ENCODE measurements at regions not wholly inside any gene's neighbourhood (a gene's known extent, or its start where the extent isn't known, plus 50 kb on each side); places are given as distances from the start of the nearest gene placed in this dataset.

DNA sequence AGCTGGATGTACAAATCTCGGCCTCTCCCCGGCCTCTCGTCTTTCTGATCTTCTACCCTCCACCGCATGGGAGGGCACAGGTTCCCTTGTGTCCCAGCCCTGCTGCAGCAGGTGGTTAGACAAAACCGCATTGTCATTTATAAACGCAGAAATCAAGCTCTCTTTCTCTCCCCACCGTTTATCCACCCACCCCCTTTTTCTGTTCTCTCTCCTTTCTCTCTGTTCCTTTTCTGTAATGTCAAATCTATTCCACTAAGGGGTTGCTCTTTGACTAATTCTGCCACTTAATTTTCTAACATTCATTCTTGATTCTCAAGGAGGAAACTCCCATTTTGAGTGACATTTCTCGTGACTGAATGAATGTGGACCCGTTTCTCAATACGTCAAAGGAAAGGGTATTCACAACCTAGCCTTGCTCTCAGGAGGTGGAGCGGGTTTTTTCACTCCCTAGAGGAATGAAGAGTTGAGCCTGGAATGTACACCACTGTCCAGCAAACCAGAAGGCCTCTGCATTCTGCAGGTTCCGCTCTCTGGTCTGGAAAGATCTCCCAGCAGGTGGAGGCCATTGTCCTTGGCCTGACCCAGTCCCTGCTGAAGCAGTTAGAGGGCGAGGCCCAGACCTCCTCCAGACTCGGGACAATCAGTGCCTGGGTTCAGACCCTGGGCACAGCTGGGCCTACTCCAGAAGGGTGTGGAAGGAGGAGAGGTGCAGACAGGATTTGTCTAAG is 70.9 kb upstream of the ENPP6 start:
- intact Hi-C loops (cut with micrococcal nuclease): no loop called here
- H3K4me1 ChIP-seq: peaks cover 13% of the 10 kb centered on the region
- H3K36me3 ChIP-seq: no peaks in the 10 kb centered on the region
- H3K9me3 ChIP-seq (replicated peaks): no peaks in the 10 kb centered on the region
- H3K4me3 ChIP-seq: no peak overlapping the region
- no peaks in the 10 kb centered on the region for H3K27me3 ChIP-seq (ENCODE audit: low read depth)
- DNase-seq: no peak
- H3K27ac ChIP-seq (replicated peaks): peak overlapping the region; percentile 30
- TF ChIP-seq, protein P1, sequence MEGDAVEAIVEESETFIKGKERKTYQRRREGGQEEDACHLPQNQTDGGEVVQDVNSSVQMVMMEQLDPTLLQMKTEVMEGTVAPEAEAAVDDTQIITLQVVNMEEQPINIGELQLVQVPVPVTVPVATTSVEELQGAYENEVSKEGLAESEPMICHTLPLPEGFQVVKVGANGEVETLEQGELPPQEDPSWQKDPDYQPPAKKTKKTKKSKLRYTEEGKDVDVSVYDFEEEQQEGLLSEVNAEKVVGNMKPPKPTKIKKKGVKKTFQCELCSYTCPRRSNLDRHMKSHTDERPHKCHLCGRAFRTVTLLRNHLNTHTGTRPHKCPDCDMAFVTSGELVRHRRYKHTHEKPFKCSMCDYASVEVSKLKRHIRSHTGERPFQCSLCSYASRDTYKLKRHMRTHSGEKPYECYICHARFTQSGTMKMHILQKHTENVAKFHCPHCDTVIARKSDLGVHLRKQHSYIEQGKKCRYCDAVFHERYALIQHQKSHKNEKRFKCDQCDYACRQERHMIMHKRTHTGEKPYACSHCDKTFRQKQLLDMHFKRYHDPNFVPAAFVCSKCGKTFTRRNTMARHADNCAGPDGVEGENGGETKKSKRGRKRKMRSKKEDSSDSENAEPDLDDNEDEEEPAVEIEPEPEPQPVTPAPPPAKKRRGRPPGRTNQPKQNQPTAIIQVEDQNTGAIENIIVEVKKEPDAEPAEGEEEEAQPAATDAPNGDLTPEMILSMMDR (IDR thresholded peaks at IDR 0.05; ENCODE audit: borderline replicate concordance): no peak

DNA sequence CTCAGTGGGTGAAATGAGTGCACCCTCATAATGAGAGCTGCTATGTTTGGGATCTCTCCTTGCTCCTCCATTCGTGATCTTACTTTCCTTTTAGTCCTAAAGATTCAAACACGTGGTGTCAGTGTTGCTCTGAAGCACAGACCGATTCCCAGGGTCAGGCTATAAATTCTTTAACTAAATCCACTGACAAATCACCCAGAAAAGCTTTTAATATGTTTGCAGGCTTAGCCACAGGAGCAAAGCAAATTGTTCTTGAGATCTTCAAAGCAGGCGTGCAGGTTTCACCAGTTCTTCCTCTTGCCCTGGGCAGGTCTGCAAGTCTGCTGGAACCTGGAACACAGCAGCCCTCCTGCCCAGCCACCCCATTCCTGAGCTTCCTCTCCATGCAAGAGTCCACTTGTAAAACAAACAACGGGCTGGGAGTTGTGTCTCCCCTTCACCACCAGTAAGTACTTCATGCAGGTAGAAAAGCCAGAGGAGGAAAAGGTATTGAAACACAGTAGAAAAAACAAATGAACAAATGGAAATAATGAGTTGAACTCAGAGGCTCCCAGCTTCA is 70.1 kb upstream of the ENPP6 start:
- Histone ChIP-seq H3K27me3 (ENCODE audit: low read depth) (no peaks in the 10 kb centered on the region), H3K9me3 (replicated peaks) (no peaks in the 10 kb centered on the region), H3K4me1 (peaks cover 15% of the 10 kb centered on the region), H3K4me3 (no peak overlapping the region), H3K36me3 (no peaks in the 10 kb centered on the region), H3K27ac (replicated peaks) (peak overlapping the region; percentile 30)
- no peak for DNase-seq
- TF ChIP-seq, protein P1 (IDR thresholded peaks at IDR 0.05; ENCODE audit: borderline replicate concordance): peak; percentile 61
- intact Hi-C loops (cut with micrococcal nuclease): no loop called here

DNA sequence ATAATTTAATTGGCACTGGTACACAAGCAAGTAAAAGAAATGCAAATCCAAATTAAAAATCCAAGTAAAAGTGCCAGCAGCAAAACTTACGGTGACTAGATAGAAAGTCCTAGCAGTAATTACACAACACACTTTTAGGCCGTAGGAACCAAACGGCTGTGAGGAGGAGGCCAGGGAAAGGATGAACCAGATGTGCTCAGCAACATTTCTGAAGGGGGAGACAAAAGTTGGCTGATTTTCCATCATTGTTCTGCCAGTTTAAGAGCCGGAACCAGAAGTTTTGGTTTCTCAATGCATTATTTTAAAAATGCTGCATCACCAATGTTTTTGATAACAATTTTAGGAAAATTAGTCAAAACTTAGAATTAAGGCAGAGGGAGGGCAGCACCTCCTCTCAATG is 68.7 kb upstream of the ENPP6 start:
- intact Hi-C loops (cut with micrococcal nuclease): no loop called here
- DNase-seq: no peak
- TF ChIP-seq, protein P1 (IDR thresholded peaks at IDR 0.05; ENCODE audit: borderline replicate concordance): no peak
- H3K4me1 ChIP-seq: peaks cover 29% of the 10 kb centered on the region
- H3K27me3 ChIP-seq (ENCODE audit: low read depth): no peaks in the 10 kb centered on the region
- no peaks in the 10 kb centered on the region for H3K9me3 ChIP-seq (replicated peaks)
- no peak overlapping the region for H3K27ac ChIP-seq (replicated peaks)
- no peaks in the 10 kb centered on the region for H3K36me3 ChIP-seq
- no peak overlapping the region for H3K4me3 ChIP-seq

GRCh38 chr4:184284742-184285141 is 67.1 kb upstream of the ENPP6 start:
- no peak overlapping the region for H3K27ac ChIP-seq (replicated peaks)
- no peak for DNase-seq
- intact Hi-C loops (cut with micrococcal nuclease): no loop called here
- H3K27me3 ChIP-seq (ENCODE audit: low read depth): no peaks in the 10 kb centered on the region
- TF ChIP-seq, protein P1 (IDR thresholded peaks at IDR 0.05; ENCODE audit: borderline replicate concordance): no peak
- no peaks in the 10 kb centered on the region for H3K36me3 ChIP-seq
- H3K9me3 ChIP-seq (replicated peaks): no peaks in the 10 kb centered on the region
- H3K4me3 ChIP-seq: no peak overlapping the region
- H3K4me1 ChIP-seq: peaks cover 35% of the 10 kb centered on the region

- Histone ChIP-seq H3K9me3 (replicated peaks) (no peaks in the 10 kb centered on the region), H3K4me1 (peaks cover 35% of the 10 kb centered on the region), H3K27ac (replicated peaks) (peak overlapping the region; percentile 74), H3K27me3 (ENCODE audit: low read depth) (no peaks in the 10 kb centered on the region), H3K36me3 (no peaks in the 10 kb centered on the region), H3K4me3 (peak overlapping the region; percentile 59)
- intact Hi-C loops (cut with micrococcal nuclease): no loop called here
- DNase-seq: no peak
- TF ChIP-seq, protein P1 (IDR thresholded peaks at IDR 0.05; ENCODE audit: borderline replicate concordance): no peak
Measured at GRCh38 chr4:184284336-184284690, 66.6 kb upstream of the ENPP6 start.
